GM23248 (cell line): ENCODE measurements at regions not wholly inside any gene's neighbourhood (a gene's known extent, or its start where the extent isn't known, plus 50 kb on each side); places are given as distances from the start of the nearest gene placed in this dataset.

Experiments
- DNase-seq: peaks from one replicate; pipeline ENCODE4 v3.0.0-alpha.2; 2015
- H2AFZ ChIP-seq: fragments of 200-600 bp; sonication (generic); 2 replicates; pipeline ENCODE4 v1.6.1; 2016; ENCODE audit warnings: antibody characterized with exemption
- H3F3A ChIP-seq: fragments of 200-600 bp; sonication (generic); 2 replicates; pipeline ENCODE4 v1.6.1; 2016; ENCODE audit warnings: mild to moderate bottlenecking, antibody characterized with exemption, mixed run types; ENCODE audit not compliant: insufficient read depth
- H3K27ac ChIP-seq: fragments of 200-600 bp; sonication (generic); 2 replicates; pipeline ENCODE4 v1.5.1; 2016; ENCODE audit warnings: mild to moderate bottlenecking
- H3K27me3 ChIP-seq: fragments of 200-600 bp; sonication (generic); replicated peaks from 2 replicates; pipeline ENCODE4 v1.6.1; 2016; ENCODE audit warnings: mild to moderate bottlenecking; ENCODE audit not compliant: insufficient read depth
- H3K36me3 ChIP-seq: fragments of 200-600 bp; sonication (generic); 2 replicates; pipeline ENCODE4 v1.6.1; 2016; ENCODE audit warnings: low read depth, mild to moderate bottlenecking
- H3K4me1 ChIP-seq: fragments of 200-600 bp; sonication (generic); 2 replicates; pipeline ENCODE4 v1.6.1; 2016; ENCODE audit warnings: mild to moderate bottlenecking; ENCODE audit not compliant: insufficient read depth
- H3K4me2 ChIP-seq: fragments of 200-600 bp; sonication (generic); one replicate; pipeline ENCODE4 v1.6.1; 2016; ENCODE audit warnings: mild to moderate bottlenecking; ENCODE audit not compliant: unreplicated experiment
- H3K4me3 ChIP-seq: fragments of 200-600 bp; sonication (generic); 2 replicates; pipeline ENCODE4 v1.5.1; 2016; ENCODE audit warnings: mild to moderate bottlenecking
- H3K79me2 ChIP-seq: fragments of 200-600 bp; sonication (generic); 2 replicates; pipeline ENCODE4 v1.6.1; 2016; ENCODE audit warnings: mild to moderate bottlenecking; ENCODE audit not compliant: insufficient read depth
- H3K9ac ChIP-seq: fragments of 200-600 bp; sonication (generic); 2 replicates; pipeline ENCODE4 v1.6.1; 2016; ENCODE audit warnings: mild to moderate bottlenecking
- H3K9me2 ChIP-seq: fragments of 200-600 bp; sonication (generic); 2 replicates; pipeline ENCODE4 v1.6.1; 2016; ENCODE audit warnings: mixed run types, mild to moderate bottlenecking, moderate library complexity; ENCODE audit not compliant: insufficient read depth
- H3K9me3 ChIP-seq: fragments of 200-600 bp; sonication (generic); one replicate; pipeline ENCODE4 v1.6.1; 2017; ENCODE audit warnings: low read depth
- H4K20me1 ChIP-seq: fragments of 200-600 bp; sonication (generic); 2 replicates; pipeline ENCODE4 v1.6.0; 2016; ENCODE audit not compliant: insufficient read depth
- EZH2 ChIP-seq: fragments of 200-600 bp; sonication (generic); IDR thresholded peaks from 2 replicates; pipeline ENCODE4 v1.6.1; 2018; ENCODE audit warnings: antibody characterized with exemption, mild to moderate bottlenecking; ENCODE audit not compliant: insufficient read depth, poor library complexity, severe bottlenecking
- EZH2phosphoT487 ChIP-seq: fragments of 200-600 bp; sonication (generic); IDR thresholded peaks from 2 replicates; pipeline ENCODE4 v1.6.1; 2018; ENCODE audit warnings: antibody characterized with exemption, moderate library complexity, mild to moderate bottlenecking, low read depth; ENCODE audit not compliant: insufficient read depth
- WGBS, 2 experiments: methylation state at CpG; one replicate each; pipeline ENCODE4 v1.1.6; 2015 to 2017; ENCODE audit warnings: low lambda C conversion rate in 2 of 2, low coverage in 1 of 2; ENCODE audit errors: missing lambda C conversion rate in 2 of 2; 5-methylcytosine and 5-hydroxymethylcytosine counted together
- in situ Hi-C: fragments of 300-500 bp; cut with MboI; formaldehyde crosslinking; loops from 2 replicates; pipeline ENCODE4 v1.15.0; 2020

- H3K4me3 ChIP-seq: no peak overlapping the region
- H3K36me3 ChIP-seq: no peaks in the 10 kb centered on the region
- WGBS, 2 experiments: 18 to 20% methylated on average over 13 of the region's 13 CpGs
- no peaks in the 10 kb centered on the region for H3K79me2 ChIP-seq
- H4K20me1 ChIP-seq: no peaks in the 10 kb centered on the region
- no peaks in the 10 kb centered on the region for H3K4me1 ChIP-seq
- H3K27ac ChIP-seq: no peak overlapping the region
- no peak overlapping the region for H3K4me2 ChIP-seq
- H3K27me3 ChIP-seq: peaks cover 40% of the 10 kb centered on the region
- no peaks in the 10 kb centered on the region for H3K9me3 ChIP-seq
- DNase-seq: peak; percentile 58
- no peak for TF ChIP-seq EZH2
- TF ChIP-seq EZH2phosphoT487: no peak
- H3K9ac ChIP-seq: no peak overlapping the region
- H3F3A ChIP-seq: no peaks in the 10 kb centered on the region
- in situ Hi-C loops: no loop called here
- no peak overlapping the region for H2AFZ ChIP-seq
- H3K9me2 ChIP-seq: no peaks in the 10 kb centered on the region
These were observed 69.4 kb upstream of the FGF3 start for GRCh38 chr11:69888483-69889181.

GRCh38 chr11:69889400-69890318 lies 70.4 kb upstream of the FGF3 start:
- no peaks in the 10 kb centered on the region for H3K9me3 ChIP-seq
- WGBS, 2 experiments: 14 to 18% methylated on average over 27 of the region's 27 CpGs
- TF ChIP-seq EZH2phosphoT487: no peak
- TF ChIP-seq EZH2: no peak
- H3K79me2 ChIP-seq: no peaks in the 10 kb centered on the region
- peaks cover 39% of the 10 kb centered on the region for H3K27me3 ChIP-seq
- DNase-seq: no peak
- no peaks in the 10 kb centered on the region for H4K20me1 ChIP-seq
- H3F3A ChIP-seq: no peaks in the 10 kb centered on the region
- H3K4me2 ChIP-seq: no peak overlapping the region
- H3K4me3 ChIP-seq: no peak overlapping the region
- H3K9me2 ChIP-seq: no peaks in the 10 kb centered on the region
- no peak overlapping the region for H2AFZ ChIP-seq
- in situ Hi-C loops: no loop called here
- no peaks in the 10 kb centered on the region for H3K4me1 ChIP-seq
- no peak overlapping the region for H3K27ac ChIP-seq
- no peak overlapping the region for H3K9ac ChIP-seq
- H3K36me3 ChIP-seq: no peaks in the 10 kb centered on the region

DNA sequence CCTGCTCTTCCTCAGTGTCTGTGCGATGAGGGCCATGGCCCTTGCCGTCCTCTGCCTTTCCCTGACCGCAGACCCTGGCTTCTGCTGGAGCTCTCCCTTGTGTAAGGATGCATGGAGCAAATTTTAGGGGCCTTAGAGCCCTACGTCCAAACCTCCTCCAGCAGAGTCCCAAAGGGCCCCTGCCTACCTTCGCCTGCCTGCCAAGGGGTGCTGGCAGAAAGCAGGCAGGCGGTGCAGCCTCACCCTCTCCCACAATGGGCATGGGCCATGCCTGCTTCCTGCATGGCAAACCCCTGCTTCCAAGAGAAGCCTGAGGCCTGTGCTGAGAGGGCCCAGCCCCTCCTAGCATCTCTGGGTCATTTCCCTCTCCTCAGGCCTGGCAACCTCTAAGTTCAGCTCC lies 71.3 kb upstream of the FGF3 start:
- Histone ChIP-seq H4K20me1 (no peaks in the 10 kb centered on the region), H3K9ac (no peak overlapping the region), H3K27me3 (peaks cover 46% of the 10 kb centered on the region), H2AFZ (no peak overlapping the region), H3K4me2 (no peak overlapping the region), H3K27ac (no peak overlapping the region), H3K9me2 (no peaks in the 10 kb centered on the region), H3F3A (no peaks in the 10 kb centered on the region), H3K9me3 (no peaks in the 10 kb centered on the region), H3K79me2 (no peaks in the 10 kb centered on the region), H3K36me3 (no peaks in the 10 kb centered on the region), H3K4me1 (no peaks in the 10 kb centered on the region), H3K4me3 (no peak overlapping the region)
- no peak for TF ChIP-seq EZH2
- TF ChIP-seq EZH2phosphoT487: no peak
- no peak for DNase-seq
- WGBS, 2 experiments: 44 to 52% methylated on average over 6 of the region's 6 CpGs
- in situ Hi-C loops: no loop called here

GRCh38 chr11:69891421-69892236 lies 72.4 kb upstream of the FGF3 start:
- in situ Hi-C loops: no loop called here
- no peak for DNase-seq
- 70 to 72% methylated on average over 38 to 44 of the region's 46 CpGs for WGBS, 2 experiments
- Histone ChIP-seq H3K36me3 (no peaks in the 10 kb centered on the region), H2AFZ (no peak overlapping the region), H3K27ac (no peak overlapping the region), H4K20me1 (no peaks in the 10 kb centered on the region), H3K9ac (no peak overlapping the region), H3F3A (no peaks in the 10 kb centered on the region), H3K9me3 (no peaks in the 10 kb centered on the region), H3K9me2 (no peaks in the 10 kb centered on the region), H3K4me1 (no peaks in the 10 kb centered on the region), H3K79me2 (no peaks in the 10 kb centered on the region), H3K27me3 (peaks cover 54% of the 10 kb centered on the region), H3K4me3 (no peak overlapping the region), H3K4me2 (no peak overlapping the region)
- TF ChIP-seq EZH2phosphoT487 (no peak), EZH2 (no peak)
